H1 (cell line): ENCODE measurements at regions not wholly inside any gene's neighbourhood (a gene's known extent, or its start where the extent isn't known, plus 50 kb on each side); places are given as distances from the start of the nearest gene placed in this dataset.

Source experiments
- CTCF ChIA-PET: fragments of 300-600 bp; sonication (Branson Sonifier 250); formaldehyde crosslinking; loops from one replicate; lab custom pipeline; 2021; ENCODE audit not compliant: partially characterized antibody; lab: Charles Lee
- POLR2A ChIA-PET: fragments of 300-600 bp; sonication (Branson Sonifier 250); formaldehyde crosslinking; loops from one replicate; lab custom pipeline; 2021; ENCODE audit warnings: inconsistent platforms; ENCODE audit not compliant: partially characterized antibody; lab: Charles Lee
- DNase-seq, 2 experiments: peaks; one replicate each; pipeline versions ENCODE4 v3.0.0 to v3.0.0-alpha.2; 2010 to 2022; ENCODE audit warnings: low spot score in 2 of 2, low read depth in 1 of 2, mixed read lengths in 1 of 2
- FAIRE-seq: peaks from 2 replicates; lab custom pipeline; 2011; peaks lifted over from hg19 to GRCh38; lab: Jason Lieb, UNC
- H2AFZ ChIP-seq: 2 replicates; pipeline ENCODE4 v1.8.1; 2012; ENCODE audit warnings: low read length, inconsistent platforms
- H2AK5ac ChIP-seq: 2 replicates; pipeline ENCODE4 v1.6.1; 2013; ENCODE audit warnings: low read depth, low read length
- H2BK120ac ChIP-seq: replicated peaks from 2 replicates; pipeline ENCODE3; 2013; ENCODE audit warnings: low read depth, low read length, inconsistent platforms
- H2BK12ac ChIP-seq: 2 replicates; pipeline ENCODE4 v1.6.1; 2013; ENCODE audit warnings: low read depth, low read length
- H2BK15ac ChIP-seq: 2 replicates; pipeline ENCODE4 v1.6.1; 2013; ENCODE audit warnings: low read length
- H2BK20ac ChIP-seq: 2 replicates; pipeline ENCODE4 v1.6.1; 2013; ENCODE audit warnings: low read length
- H2BK5ac ChIP-seq: 2 replicates; pipeline ENCODE4 v1.6.1; 2013; ENCODE audit warnings: low read depth, low read length
- H3K14ac ChIP-seq: 2 replicates; pipeline ENCODE4 v1.6.1; 2013; ENCODE audit warnings: inconsistent platforms; ENCODE audit not compliant: insufficient read length
- H3K18ac ChIP-seq: 2 replicates; pipeline ENCODE4 v1.6.1; 2013; ENCODE audit warnings: low read length; ENCODE audit errors: extremely low read depth
- H3K23ac ChIP-seq: 2 replicates; pipeline ENCODE4 v1.6.1; 2013; ENCODE audit warnings: inconsistent platforms; ENCODE audit not compliant: insufficient read length
- H3K23me2 ChIP-seq: 2 replicates; pipeline ENCODE4 v1.6.1; 2013; ENCODE audit warnings: low read depth, low read length
- H3K27ac ChIP-seq: 2 replicates; pipeline ENCODE4 v1.6.1; 2011; ENCODE audit warnings: low read depth, low read length, inconsistent platforms
- H3K27me3 ChIP-seq, 4 experiments: replicated peaks in 1 of 4; 1 replicate in 1 of 4; 2 replicates in 3 of 4; pipeline versions ENCODE4 v1.6.1 to v1.8.1; 2011 to 2013; ENCODE audit warnings: low read length in 3 of 4, mild to moderate bottlenecking in 3 of 4, inconsistent platforms in 2 of 4, mixed read lengths in 2 of 4, moderate library complexity in 1 of 4; ENCODE audit not compliant: control insufficient read depth in 3 of 4, insufficient read depth in 3 of 4; ENCODE audit errors: extremely low read depth in 1 of 4
- H3K36me3 ChIP-seq, 4 experiments: 2 replicates each; pipeline versions ENCODE4 v1.6.1 to v1.8.1; 2011 to 2013; ENCODE audit warnings: mild to moderate bottlenecking in 4 of 4, low read length in 3 of 4, moderate library complexity in 2 of 4, control low read depth in 1 of 4, inconsistent platforms in 1 of 4; ENCODE audit not compliant: insufficient read depth in 4 of 4, control insufficient read depth in 2 of 4
- H3K4ac ChIP-seq: replicated peaks from 2 replicates; pipeline ENCODE3; 2013; ENCODE audit warnings: low read length, low read depth, mixed read lengths, inconsistent platforms; ENCODE audit not compliant: insufficient read length
- H3K4me1 ChIP-seq, 4 experiments: replicated peaks in 1 of 4; 1 replicate in 1 of 4; 2 replicates in 3 of 4; pipeline versions ENCODE4 v1.6.1 to v1.8.1; 2011 to 2013; ENCODE audit warnings: low read length in 3 of 4, inconsistent platforms in 2 of 4, mixed read lengths in 1 of 4; ENCODE audit not compliant: insufficient read depth in 4 of 4, control insufficient read depth in 3 of 4
- H3K4me2 ChIP-seq, 2 experiments: 2 replicates each; pipeline versions ENCODE4 v1.6.1 to v1.8.1; 2011 to 2013; ENCODE audit warnings: low read depth in 2 of 2, low read length in 2 of 2, control low read depth in 1 of 2, inconsistent platforms in 1 of 2, mild to moderate bottlenecking in 1 of 2; ENCODE audit not compliant: insufficient read depth in 1 of 2
- H3K4me3 ChIP-seq, 4 experiments: fragments of 200-600, 300-600 bp in 1 of 4; sonication (generic), shearing (Covaris generic), sonication (Bioruptor Twin) in 1 of 4; 2 replicates each; pipeline versions ENCODE4 v1.5.1 to v1.8.1; 2011 to 2016; ENCODE audit warnings: low read length in 4 of 4, low read depth in 3 of 4, control low read depth in 2 of 4, inconsistent platforms in 2 of 4, mild to moderate bottlenecking in 2 of 4, mixed read lengths in 1 of 4, moderate library complexity in 1 of 4; ENCODE audit not compliant: insufficient read depth in 2 of 4; ENCODE audit errors: extremely low read depth in 1 of 4
- H3K56ac ChIP-seq: replicated peaks from 2 replicates; pipeline ENCODE3; 2013; ENCODE audit warnings: low read depth, mild to moderate bottlenecking, mixed read lengths, low read length, inconsistent platforms; ENCODE audit not compliant: insufficient read length
- H3K79me1 ChIP-seq: 2 replicates; pipeline ENCODE4 v1.6.1; 2013; ENCODE audit warnings: low read depth, low read length, control low read depth
- H3K79me2 ChIP-seq, 2 experiments: 2 replicates each; pipeline versions ENCODE4 v1.6.1 to v1.8.1; 2012 to 2013; ENCODE audit warnings: low read length in 2 of 2, mild to moderate bottlenecking in 2 of 2, inconsistent platforms in 1 of 2; ENCODE audit not compliant: insufficient read depth in 2 of 2, control insufficient read depth in 1 of 2
- H3K9ac ChIP-seq, 4 experiments: replicated peaks in 1 of 4; 1 replicate in 1 of 4; 2 replicates in 3 of 4; pipeline versions ENCODE4 v1.6.1 to v1.8.1; 2011 to 2013; ENCODE audit warnings: low read depth in 3 of 4, low read length in 3 of 4, control low read depth in 2 of 4, mild to moderate bottlenecking in 2 of 4, moderate library complexity in 2 of 4, inconsistent platforms in 1 of 4; ENCODE audit errors: extremely low read depth in 1 of 4
- H3K9me3 ChIP-seq, 2 experiments: 2 replicates each; pipeline versions ENCODE4 v1.6.1 to v1.8.1; 2012 to 2013; ENCODE audit warnings: mild to moderate bottlenecking in 2 of 2, moderate library complexity in 2 of 2, control low read depth in 1 of 2, inconsistent platforms in 1 of 2, low read depth in 1 of 2, low read length in 1 of 2, mixed read lengths in 1 of 2; ENCODE audit not compliant: insufficient read depth in 2 of 2
- H4K20me1 ChIP-seq, 2 experiments: replicated peaks in 1 of 2; 2 replicates each; pipeline versions ENCODE3 to v1.8.1; 2011 to 2013; ENCODE audit warnings: inconsistent platforms in 2 of 2, low read length in 2 of 2, mild to moderate bottlenecking in 1 of 2; ENCODE audit not compliant: insufficient read depth in 2 of 2, control insufficient read depth in 1 of 2
- H4K5ac ChIP-seq: 2 replicates; pipeline ENCODE4 v1.6.1; 2013; ENCODE audit warnings: low read length, low read depth, mixed read lengths, inconsistent platforms; ENCODE audit not compliant: insufficient read length
- H4K8ac ChIP-seq: 2 replicates; pipeline ENCODE4 v1.8.0; 2013; ENCODE audit warnings: mild to moderate bottlenecking, moderate library complexity, low read length, inconsistent platforms; ENCODE audit not compliant: insufficient read depth; ENCODE audit errors: extremely low read depth
- H4K91ac ChIP-seq: replicated peaks from 2 replicates; pipeline ENCODE3; 2013; ENCODE audit warnings: low read length, mixed read lengths, inconsistent platforms; ENCODE audit not compliant: insufficient read length
- WGBS, 2 experiments: shearing (Covaris generic) in 1 of 2; methylation state at CpG; one replicate each; pipeline versions ENCODE4 v1.1.6 to v1.1.7; 2013 to 2015; ENCODE audit warnings: low lambda C conversion rate in 2 of 2, mixed read lengths in 2 of 2, inconsistent platforms in 1 of 2, low coverage in 1 of 2, missing lambda C conversion rate in 1 of 2; ENCODE audit not compliant: insufficient replicate concordance in 2 of 2, insufficient coverage in 1 of 2, insufficient read length in 1 of 2; ENCODE audit errors: extremely low coverage in 1 of 2, missing lambda C conversion rate in 1 of 2; 5-methylcytosine and 5-hydroxymethylcytosine counted together
- TF ChIP-seq, protein P1 (sequence below): fragments of 300-600 bp; sonication (generic); IDR thresholded peaks from 2 replicates; pipeline ENCODE4 v1.7.1; 2012; ENCODE audit warnings: low read length, moderate library complexity, mild to moderate bottlenecking, inconsistent platforms; ENCODE audit not compliant: insufficient replicate concordance

DNA sequence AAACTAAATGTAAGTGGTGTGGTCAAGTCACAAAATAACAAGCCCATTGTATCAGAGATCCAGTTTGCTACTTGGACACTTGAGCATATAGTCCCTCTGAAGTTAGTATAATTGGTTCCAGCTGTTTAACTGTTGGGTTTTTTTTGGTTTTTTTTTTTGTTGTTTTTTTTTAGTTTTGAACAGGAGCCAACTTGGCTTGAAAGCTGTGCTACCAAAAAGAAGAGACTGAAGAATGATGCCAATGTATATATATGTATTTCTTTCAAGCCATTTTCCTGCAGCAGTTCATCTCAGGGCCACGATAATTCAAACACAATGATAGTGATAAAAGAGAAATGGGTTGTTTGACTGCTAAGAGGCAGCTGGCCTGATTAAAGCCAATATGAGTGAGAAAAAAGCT is 138.3 kb downstream of the PCDH18 start:
- Histone ChIP-seq H2AFZ (no peak overlapping the region), H4K91ac (no peak overlapping the region), H3K27me3 (no peaks in the 10 kb centered on the region), H2BK12ac (no peak overlapping the region), H3K18ac (no peak overlapping the region), H2BK120ac (no peak overlapping the region), H3K4me3 (no peak overlapping the region), H3K79me2 (no peaks in the 10 kb centered on the region), H2BK15ac (no peak overlapping the region), H3K27ac (no peak overlapping the region), H4K8ac (no peak overlapping the region), H3K4me2 (no peak overlapping the region), H3K9me3 (no peaks in the 10 kb centered on the region), H3K4ac (no peak overlapping the region), H3K23ac (no peak overlapping the region), H4K5ac (no peak overlapping the region), H2BK5ac (no peak overlapping the region), H3K79me1 (no peaks in the 10 kb centered on the region), H3K4me1 (no peaks in the 10 kb centered on the region), H3K56ac (no peak overlapping the region), H2AK5ac (no peak overlapping the region), H2BK20ac (no peak overlapping the region), H3K23me2 (no peaks in the 10 kb centered on the region; the same call in 1 of the 2 replicates), H3K36me3 (no peaks in the 10 kb centered on the region), H3K14ac (no peak overlapping the region), H4K20me1 (no peaks in the 10 kb centered on the region), H3K9ac (no peak overlapping the region)
- ChIA-PET POLR2A (no interaction called here), CTCF (no interaction called here)
- WGBS, 2 experiments = 88% methylated on average over 1 of the region's 1 CpG; no CpG with 5 or more reads in 1 of the 2 experiments
- FAIRE-seq = no peak
- no peak for DNase-seq
- TF ChIP-seq, protein P1, sequence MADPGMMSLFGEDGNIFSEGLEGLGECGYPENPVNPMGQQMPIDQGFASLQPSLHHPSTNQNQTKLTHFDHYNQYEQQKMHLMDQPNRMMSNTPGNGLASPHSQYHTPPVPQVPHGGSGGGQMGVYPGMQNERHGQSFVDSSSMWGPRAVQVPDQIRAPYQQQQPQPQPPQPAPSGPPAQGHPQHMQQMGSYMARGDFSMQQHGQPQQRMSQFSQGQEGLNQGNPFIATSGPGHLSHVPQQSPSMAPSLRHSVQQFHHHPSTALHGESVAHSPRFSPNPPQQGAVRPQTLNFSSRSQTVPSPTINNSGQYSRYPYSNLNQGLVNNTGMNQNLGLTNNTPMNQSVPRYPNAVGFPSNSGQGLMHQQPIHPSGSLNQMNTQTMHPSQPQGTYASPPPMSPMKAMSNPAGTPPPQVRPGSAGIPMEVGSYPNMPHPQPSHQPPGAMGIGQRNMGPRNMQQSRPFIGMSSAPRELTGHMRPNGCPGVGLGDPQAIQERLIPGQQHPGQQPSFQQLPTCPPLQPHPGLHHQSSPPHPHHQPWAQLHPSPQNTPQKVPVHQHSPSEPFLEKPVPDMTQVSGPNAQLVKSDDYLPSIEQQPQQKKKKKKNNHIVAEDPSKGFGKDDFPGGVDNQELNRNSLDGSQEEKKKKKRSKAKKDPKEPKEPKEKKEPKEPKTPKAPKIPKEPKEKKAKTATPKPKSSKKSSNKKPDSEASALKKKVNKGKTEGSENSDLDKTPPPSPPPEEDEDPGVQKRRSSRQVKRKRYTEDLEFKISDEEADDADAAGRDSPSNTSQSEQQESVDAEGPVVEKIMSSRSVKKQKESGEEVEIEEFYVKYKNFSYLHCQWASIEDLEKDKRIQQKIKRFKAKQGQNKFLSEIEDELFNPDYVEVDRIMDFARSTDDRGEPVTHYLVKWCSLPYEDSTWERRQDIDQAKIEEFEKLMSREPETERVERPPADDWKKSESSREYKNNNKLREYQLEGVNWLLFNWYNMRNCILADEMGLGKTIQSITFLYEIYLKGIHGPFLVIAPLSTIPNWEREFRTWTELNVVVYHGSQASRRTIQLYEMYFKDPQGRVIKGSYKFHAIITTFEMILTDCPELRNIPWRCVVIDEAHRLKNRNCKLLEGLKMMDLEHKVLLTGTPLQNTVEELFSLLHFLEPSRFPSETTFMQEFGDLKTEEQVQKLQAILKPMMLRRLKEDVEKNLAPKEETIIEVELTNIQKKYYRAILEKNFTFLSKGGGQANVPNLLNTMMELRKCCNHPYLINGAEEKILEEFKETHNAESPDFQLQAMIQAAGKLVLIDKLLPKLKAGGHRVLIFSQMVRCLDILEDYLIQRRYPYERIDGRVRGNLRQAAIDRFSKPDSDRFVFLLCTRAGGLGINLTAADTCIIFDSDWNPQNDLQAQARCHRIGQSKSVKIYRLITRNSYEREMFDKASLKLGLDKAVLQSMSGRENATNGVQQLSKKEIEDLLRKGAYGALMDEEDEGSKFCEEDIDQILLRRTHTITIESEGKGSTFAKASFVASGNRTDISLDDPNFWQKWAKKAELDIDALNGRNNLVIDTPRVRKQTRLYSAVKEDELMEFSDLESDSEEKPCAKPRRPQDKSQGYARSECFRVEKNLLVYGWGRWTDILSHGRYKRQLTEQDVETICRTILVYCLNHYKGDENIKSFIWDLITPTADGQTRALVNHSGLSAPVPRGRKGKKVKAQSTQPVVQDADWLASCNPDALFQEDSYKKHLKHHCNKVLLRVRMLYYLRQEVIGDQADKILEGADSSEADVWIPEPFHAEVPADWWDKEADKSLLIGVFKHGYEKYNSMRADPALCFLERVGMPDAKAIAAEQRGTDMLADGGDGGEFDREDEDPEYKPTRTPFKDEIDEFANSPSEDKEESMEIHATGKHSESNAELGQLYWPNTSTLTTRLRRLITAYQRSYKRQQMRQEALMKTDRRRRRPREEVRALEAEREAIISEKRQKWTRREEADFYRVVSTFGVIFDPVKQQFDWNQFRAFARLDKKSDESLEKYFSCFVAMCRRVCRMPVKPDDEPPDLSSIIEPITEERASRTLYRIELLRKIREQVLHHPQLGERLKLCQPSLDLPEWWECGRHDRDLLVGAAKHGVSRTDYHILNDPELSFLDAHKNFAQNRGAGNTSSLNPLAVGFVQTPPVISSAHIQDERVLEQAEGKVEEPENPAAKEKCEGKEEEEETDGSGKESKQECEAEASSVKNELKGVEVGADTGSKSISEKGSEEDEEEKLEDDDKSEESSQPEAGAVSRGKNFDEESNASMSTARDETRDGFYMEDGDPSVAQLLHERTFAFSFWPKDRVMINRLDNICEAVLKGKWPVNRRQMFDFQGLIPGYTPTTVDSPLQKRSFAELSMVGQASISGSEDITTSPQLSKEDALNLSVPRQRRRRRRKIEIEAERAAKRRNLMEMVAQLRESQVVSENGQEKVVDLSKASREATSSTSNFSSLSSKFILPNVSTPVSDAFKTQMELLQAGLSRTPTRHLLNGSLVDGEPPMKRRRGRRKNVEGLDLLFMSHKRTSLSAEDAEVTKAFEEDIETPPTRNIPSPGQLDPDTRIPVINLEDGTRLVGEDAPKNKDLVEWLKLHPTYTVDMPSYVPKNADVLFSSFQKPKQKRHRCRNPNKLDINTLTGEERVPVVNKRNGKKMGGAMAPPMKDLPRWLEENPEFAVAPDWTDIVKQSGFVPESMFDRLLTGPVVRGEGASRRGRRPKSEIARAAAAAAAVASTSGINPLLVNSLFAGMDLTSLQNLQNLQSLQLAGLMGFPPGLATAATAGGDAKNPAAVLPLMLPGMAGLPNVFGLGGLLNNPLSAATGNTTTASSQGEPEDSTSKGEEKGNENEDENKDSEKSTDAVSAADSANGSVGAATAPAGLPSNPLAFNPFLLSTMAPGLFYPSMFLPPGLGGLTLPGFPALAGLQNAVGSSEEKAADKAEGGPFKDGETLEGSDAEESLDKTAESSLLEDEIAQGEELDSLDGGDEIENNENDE = no peak
